ENCODE measurements at regions not wholly inside any gene's neighbourhood (a gene's known extent, or its start where the extent isn't known, plus 50 kb on each side); places are given as distances from the start of the nearest gene placed in this dataset.

GRCh38 chr5:9831823-9832222 lies 201.7 kb upstream of the TAS2R1 start:
- DNase-seq: no peak
- Mint-ChIP-seq H3K27me3 (ENCODE audit: low read depth) (no peaks in the 10 kb centered on the region; the same call in 1 of the 2 replicates), H3K27ac (no peak overlapping the region; a peak in 1 of 7 replicates), H3K4me1 (peaks cover 49 to 52% of the 10 kb centered on the region in 2 experiments), H3K9me3 (no peaks in the 10 kb centered on the region), H3K36me3 (ENCODE audit: insufficient read depth in 1 of 3, low read depth in 3 of 3) (no peaks in the 10 kb centered on the region), H3K4me3 (no peak overlapping the region)
- H3K18ac ChIP-seq (ENCODE audit: insufficient read length, low read depth, low read length): no peak overlapping the region
- no peak overlapping the region for H2AFZ ChIP-seq (ENCODE audit: low read length)
- H3K27me3 ChIP-seq (ENCODE audit: insufficient read depth, low read length): no peaks in the 10 kb centered on the region
- no peak overlapping the region for H2BK20ac ChIP-seq (ENCODE audit: low read depth, low read length, poor library complexity, severe bottlenecking)
- no peaks in the 10 kb centered on the region for H3K79me2 ChIP-seq (ENCODE audit: insufficient read depth, low read length)
- no CpG with 5 or more reads among the region's 6 CpGs for WGBS (ENCODE audit: extremely low coverage, insufficient read length, low lambda C conversion rate)
- no peak overlapping the region for H3K56ac ChIP-seq (ENCODE audit: insufficient read length, low read depth, low read length)
- no peak overlapping the region for H2BK5ac ChIP-seq (ENCODE audit: insufficient read length, low read length)
- H4K5ac ChIP-seq (ENCODE audit: insufficient read length, low read depth, low read length): no peak overlapping the region
- H2BK12ac ChIP-seq (ENCODE audit: insufficient read length, low read depth, low read length): no peak overlapping the region
- H2AK5ac ChIP-seq (ENCODE audit: insufficient read length, low read length): no peak overlapping the region
- H3K9me3 ChIP-seq (ENCODE audit: control insufficient read depth, low read depth, low read length): no peaks in the 10 kb centered on the region
- H3K4me2 ChIP-seq (ENCODE audit: insufficient read depth, insufficient read length, low read length): no peak overlapping the region
- no peak overlapping the region for H2BK15ac ChIP-seq (ENCODE audit: low read depth, low read length)
- H2BK120ac ChIP-seq (ENCODE audit: low read depth, low read length, poor library complexity, severe bottlenecking): no peak overlapping the region
- H4K20me1 ChIP-seq (ENCODE audit: control insufficient read depth, insufficient read depth, insufficient read length): no peaks in the 10 kb centered on the region
- no peak overlapping the region for H3T11ph ChIP-seq (ENCODE audit: low read length)
- TF ChIP-seq CTCF (conservative IDR thresholded peaks at IDR 0.05): no peak
- no peaks in the 10 kb centered on the region for H3K79me1 ChIP-seq (ENCODE audit: insufficient read depth, low read depth, low read length, poor library complexity, severe bottlenecking)
- H4K91ac ChIP-seq (ENCODE audit: insufficient read length, low read depth, low read length): no peak overlapping the region
- no peak overlapping the region for H3K27ac ChIP-seq (ENCODE audit: insufficient read length, low read depth, low read length)
- no peak overlapping the region for H3K23ac ChIP-seq (ENCODE audit: insufficient read length, low read depth, low read length)
- no peak overlapping the region for H4K8ac ChIP-seq (replicated peaks; ENCODE audit: insufficient read length, low read depth, low read length)
- H3K9ac ChIP-seq (ENCODE audit: extremely low read depth, insufficient read length, low read length): no peak overlapping the region
- no peak overlapping the region for H3K4ac ChIP-seq (ENCODE audit: low read depth, low read length)
- no peak overlapping the region for H3K14ac ChIP-seq (ENCODE audit: insufficient read depth, low read length)
- H3K23me2 ChIP-seq (ENCODE audit: insufficient read length, low read depth, low read length, poor library complexity, severe bottlenecking): no peaks in the 10 kb centered on the region
- H3K4me1 ChIP-seq (ENCODE audit: insufficient read depth, low read length): peaks cover 13% of the 10 kb centered on the region; the same call in 1 of the 2 replicates
